Neural progenitor cell (in vitro differentiated cells): ENCODE measurements at regions not wholly inside any gene's neighbourhood (a gene's known extent, or its start where the extent isn't known, plus 50 kb on each side); places are given as distances from the start of the nearest gene placed in this dataset.

ENCODE experiments used
- DNase-seq: peaks from one replicate; pipeline ENCODE4 v3.0.0-alpha.2; 2016; ENCODE audit warnings: low spot score
- H2AFZ ChIP-seq: fragments of 200-600 bp; sonication (generic); replicated peaks from 2 replicates; pipeline ENCODE4 v1.6.1; 2016; ENCODE audit warnings: antibody characterized with exemption
- H3F3A ChIP-seq: fragments of 200-600 bp; sonication (generic); 2 replicates; pipeline ENCODE4 v1.6.1; 2016; ENCODE audit warnings: antibody characterized with exemption, low read depth
- H3K27ac ChIP-seq: fragments of 200-600 bp; sonication (generic); 2 replicates; pipeline ENCODE4 v1.5.1; 2016; ENCODE audit warnings: mild to moderate bottlenecking
- H3K27me3 ChIP-seq: fragments of 200-600 bp; sonication (generic); 2 replicates; pipeline ENCODE4 v1.6.1; 2016; ENCODE audit warnings: mild to moderate bottlenecking, moderate library complexity
- H3K36me3 ChIP-seq: fragments of 200-600 bp; sonication (generic); 2 replicates; pipeline ENCODE4 v1.5.1; 2016
- H3K4me1 ChIP-seq: fragments of 200-600 bp; sonication (generic); 2 replicates; pipeline ENCODE4 v1.6.1; 2016; ENCODE audit warnings: mixed run types
- H3K4me2 ChIP-seq: fragments of 200-600 bp; sonication (generic); 2 replicates; pipeline ENCODE4 v1.6.1; 2016
- H3K4me3 ChIP-seq: fragments of 200-600 bp; sonication (generic); 2 replicates; pipeline ENCODE4 v1.5.1; 2016
- H3K79me2 ChIP-seq: fragments of 200-600 bp; sonication (generic); 2 replicates; pipeline ENCODE4 v1.6.1; 2016; ENCODE audit warnings: low read depth
- H3K9ac ChIP-seq: fragments of 200-600 bp; sonication (generic); 2 replicates; pipeline ENCODE4 v1.6.1; 2016
- H3K9me3 ChIP-seq: fragments of 200-600 bp; sonication (generic); 2 replicates; pipeline ENCODE4 v1.5.1; 2016; ENCODE audit warnings: low read depth
- H4K20me1 ChIP-seq: fragments of 200-600 bp; sonication (generic); 2 replicates; pipeline ENCODE4 v1.6.1; 2016; ENCODE audit warnings: low read depth
- H3K27ac Mint-ChIP-seq: 3 replicates; pipeline ENCODE4 v1.8.0; 2021; ENCODE audit warnings: mixed read lengths
- H3K27me3 Mint-ChIP-seq: 2 replicates; pipeline ENCODE4 v1.8.0; 2022; ENCODE audit warnings: low read depth, mild to moderate bottlenecking, inconsistent platforms, moderate library complexity, mixed read lengths; ENCODE audit not compliant: insufficient read depth
- H3K36me3 Mint-ChIP-seq: 3 replicates; pipeline ENCODE4 v1.8.0; 2021; ENCODE audit warnings: mixed read lengths
- H3K4me1 Mint-ChIP-seq: 3 replicates; pipeline ENCODE4 v1.8.0; 2021; ENCODE audit warnings: mixed read lengths
- H3K4me3 Mint-ChIP-seq: 3 replicates; pipeline ENCODE4 v1.8.0; 2021; ENCODE audit warnings: mild to moderate bottlenecking, moderate library complexity, mixed read lengths
- H3K9me3 Mint-ChIP-seq: 3 replicates; pipeline ENCODE4 v1.8.0; 2020; ENCODE audit warnings: mixed read lengths
- CTCF ChIP-seq: fragments of 200-600 bp; sonication (generic); IDR thresholded peaks from 2 replicates; pipeline ENCODE4 v1.5.1; 2017; ENCODE audit warnings: antibody characterized with exemption, mild to moderate bottlenecking
- EZH2 ChIP-seq: fragments of 200-600 bp; sonication (generic); IDR thresholded peaks from 2 replicates; pipeline ENCODE4 v1.6.1; 2017; ENCODE audit warnings: antibody characterized with exemption, mild to moderate bottlenecking, moderate library complexity
- EZH2phosphoT487 ChIP-seq: fragments of 200-600 bp; sonication (generic); IDR thresholded peaks from 2 replicates; pipeline ENCODE4 v1.6.1; 2017; ENCODE audit warnings: antibody characterized with exemption

GRCh38 chr2:238597638-238598528 lies 171.2 kb downstream of the ASB1 start:
- Mint-ChIP-seq H3K9me3 (peaks cover 2% of the 10 kb centered on the region), H3K4me1 (peaks cover 5% of the 10 kb centered on the region), H3K27ac (peak overlapping the region; percentile 82), H3K4me3 (no peak overlapping the region), H3K27me3 (peaks cover 9% of the 10 kb centered on the region), H3K36me3 (no peaks in the 10 kb centered on the region)
- Histone ChIP-seq H3K27me3 (no peaks in the 10 kb centered on the region), H3K4me2 (no peak overlapping the region), H3K27ac (no peak overlapping the region), H3K9ac (no peak overlapping the region), H3K9me3 (no peaks in the 10 kb centered on the region), H4K20me1 (no peaks in the 10 kb centered on the region), H3F3A (no peaks in the 10 kb centered on the region), H3K4me1 (no peaks in the 10 kb centered on the region), H2AFZ (no peak overlapping the region), H3K4me3 (no peak overlapping the region), H3K36me3 (no peaks in the 10 kb centered on the region), H3K79me2 (no peaks in the 10 kb centered on the region)
- no peak for DNase-seq
- no peak for TF ChIP-seq EZH2
- TF ChIP-seq CTCF: no peak
- TF ChIP-seq EZH2phosphoT487: no peak

- no peak for TF ChIP-seq EZH2
- TF ChIP-seq CTCF: no peak
- TF ChIP-seq EZH2phosphoT487: no peak
- Histone ChIP-seq H3K4me1 (no peaks in the 10 kb centered on the region), H3F3A (no peaks in the 10 kb centered on the region), H4K20me1 (no peaks in the 10 kb centered on the region), H3K9me3 (no peaks in the 10 kb centered on the region), H3K4me3 (no peak overlapping the region), H3K79me2 (no peaks in the 10 kb centered on the region), H2AFZ (no peak overlapping the region), H3K36me3 (no peaks in the 10 kb centered on the region), H3K4me2 (no peak overlapping the region), H3K9ac (no peak overlapping the region), H3K27me3 (no peaks in the 10 kb centered on the region), H3K27ac (no peak overlapping the region)
- no peak for DNase-seq
- no peak overlapping the region for H3K4me3 Mint-ChIP-seq
- H3K9me3 Mint-ChIP-seq: peaks cover 6% of the 10 kb centered on the region
- H3K27me3 Mint-ChIP-seq: peaks cover 9% of the 10 kb centered on the region
- H3K4me1 Mint-ChIP-seq: peaks cover 5% of the 10 kb centered on the region
- H3K36me3 Mint-ChIP-seq: no peaks in the 10 kb centered on the region
- no peak overlapping the region for H3K27ac Mint-ChIP-seq
Measured at GRCh38 chr2:238598802-238599530, 172.2 kb downstream of the ASB1 start.

GRCh38 chr2:238599549-238600505 lies 173.1 kb downstream of the ASB1 start:
- no peak for DNase-seq
- H3K4me1 Mint-ChIP-seq: peaks cover 5% of the 10 kb centered on the region
- H3K9me3 Mint-ChIP-seq: peaks cover 6% of the 10 kb centered on the region
- no peak overlapping the region for H3K27ac Mint-ChIP-seq
- H3K79me2 ChIP-seq: no peaks in the 10 kb centered on the region
- H4K20me1 ChIP-seq: no peaks in the 10 kb centered on the region
- no peaks in the 10 kb centered on the region for H3F3A ChIP-seq
- TF ChIP-seq CTCF (no peak), EZH2 (no peak), EZH2phosphoT487 (no peak)
- H3K4me2 ChIP-seq: no peak overlapping the region
- no peaks in the 10 kb centered on the region for H3K9me3 ChIP-seq
- H2AFZ ChIP-seq: no peak overlapping the region
- H3K4me3 ChIP-seq: no peak overlapping the region
- no peak overlapping the region for H3K9ac ChIP-seq
- H3K27ac ChIP-seq: no peak overlapping the region
- no peaks in the 10 kb centered on the region for H3K4me1 ChIP-seq
- no peak overlapping the region for H3K4me3 Mint-ChIP-seq
- H3K27me3 Mint-ChIP-seq: peaks cover 9% of the 10 kb centered on the region
- H3K27me3 ChIP-seq: no peaks in the 10 kb centered on the region
- no peaks in the 10 kb centered on the region for H3K36me3 Mint-ChIP-seq
- no peaks in the 10 kb centered on the region for H3K36me3 ChIP-seq
